Endothelial cell of umbilical vein (primary cell): ENCODE measurements at regions not wholly inside any gene's neighbourhood (a gene's known extent, or its start where the extent isn't known, plus 50 kb on each side); places are given as distances from the start of the nearest gene placed in this dataset.

Experiments
- BruUV-seq: library from RNA; stranded (reverse); fragments of 400-500 nt; replicated peaks from 2 replicates; lab custom pipeline; 2021; lab: Mats Ljungman, UMichigan
- CTCF ChIA-PET: fragments of 300-600, 350-600 bp; sonication (Branson Sonifier 250); formaldehyde crosslinking; loops from one replicate; lab custom pipeline; 2021; ENCODE audit warnings: antibody characterized with exemption, inconsistent platforms; lab: Charles Lee
- POLR2A ChIA-PET: fragments of 300-600, 350-600 bp; sonication (Branson Sonifier 250); formaldehyde crosslinking; loops from one replicate; lab custom pipeline; 2021; ENCODE audit warnings: antibody characterized with exemption, inconsistent platforms; lab: Charles Lee
- DNase-seq: peaks from one replicate; pipeline ENCODE4 v3.0.0-alpha.2; 2011; ENCODE audit warnings: low read depth, low spot score
- FAIRE-seq: peaks from 2 replicates; lab custom pipeline; 2011; peaks lifted over from hg19 to GRCh38; lab: Jason Lieb, UNC
- H2AFZ ChIP-seq: 2 replicates; pipeline ENCODE4 v1.6.0; 2012; ENCODE audit warnings: low read depth, low read length, control low read depth, inconsistent platforms
- H3K27ac ChIP-seq: 2 replicates; pipeline ENCODE4 v1.5.1; 2011; ENCODE audit warnings: low read depth, mild to moderate bottlenecking, control low read depth, low read length, moderate library complexity; ENCODE audit not compliant: insufficient read depth
- H3K27me3 ChIP-seq, 2 experiments: 2 replicates each; pipeline versions ENCODE4 v1.6.0 to v1.6.1; 2011; ENCODE audit warnings: low read length in 2 of 2, mixed read lengths in 1 of 2; ENCODE audit not compliant: control insufficient read depth in 2 of 2, insufficient read depth in 2 of 2
- H3K36me3 ChIP-seq, 2 experiments: 2 replicates in 1 of 2; 3 replicates in 1 of 2; pipeline ENCODE4 v1.5.1; 2011; ENCODE audit warnings: low read length in 2 of 2, mild to moderate bottlenecking in 1 of 2, moderate library complexity in 1 of 2; ENCODE audit not compliant: control insufficient read depth in 2 of 2, insufficient read depth in 2 of 2; ENCODE audit errors: extremely low read depth in 1 of 2
- H3K4me1 ChIP-seq: 3 replicates; pipeline ENCODE4 v1.5.1; 2011; ENCODE audit warnings: mild to moderate bottlenecking, low read length; ENCODE audit not compliant: control insufficient read depth, insufficient read depth; ENCODE audit errors: extremely low read depth
- H3K4me2 ChIP-seq: 2 replicates; pipeline ENCODE4 v1.6.1; 2011; ENCODE audit warnings: low read length, control low read depth, mixed read lengths; ENCODE audit not compliant: insufficient read depth
- H3K4me3 ChIP-seq, 3 experiments: fragments of 200-600 bp in 1 of 3; sonication (generic), shearing (Covaris generic) in 1 of 3; replicated peaks in 1 of 3; 2 replicates each; pipeline ENCODE4 v1.5.1; 2011 to 2016; ENCODE audit warnings: control low read depth in 3 of 3, low read length in 3 of 3, mild to moderate bottlenecking in 2 of 3, inconsistent platforms in 1 of 3, low read depth in 1 of 3, moderate library complexity in 1 of 3; ENCODE audit not compliant: insufficient read depth in 1 of 3
- H3K79me2 ChIP-seq: 2 replicates; pipeline ENCODE4 v1.6.0; 2012; ENCODE audit warnings: low read length, inconsistent platforms; ENCODE audit not compliant: control insufficient read depth, insufficient read depth
- H3K9ac ChIP-seq: replicated peaks from 2 replicates; pipeline ENCODE3; 2011; ENCODE audit warnings: low read length, control low read depth; ENCODE audit not compliant: insufficient read depth; ENCODE audit errors: extremely low read depth
- H3K9me1 ChIP-seq: replicated peaks from 3 replicates; pipeline ENCODE4 v1.6.0; 2011; ENCODE audit warnings: mild to moderate bottlenecking, low read length; ENCODE audit not compliant: control insufficient read depth, insufficient read depth; ENCODE audit errors: extremely low read depth
- H3K9me3 ChIP-seq: replicated peaks from 2 replicates; pipeline ENCODE4 v1.5.1; 2012; ENCODE audit warnings: low read length, inconsistent platforms; ENCODE audit not compliant: control insufficient read depth, insufficient read depth
- H4K20me1 ChIP-seq: replicated peaks from 2 replicates; pipeline ENCODE3; 2011; ENCODE audit warnings: mild to moderate bottlenecking, low read length; ENCODE audit not compliant: control insufficient read depth, insufficient read depth; ENCODE audit errors: extremely low read depth
- CTCF ChIP-seq, 2 donors: IDR thresholded peaks; 1 replicate in 1 of 2; 2 replicates in 1 of 2; pipeline ENCODE4 v1.5.1; 2011; ENCODE audit warnings: low read length in 2 of 2, mild to moderate bottlenecking in 2 of 2, moderate library complexity in 2 of 2, control low read depth in 1 of 2, inconsistent platforms in 1 of 2, low read depth in 1 of 2; ENCODE audit not compliant: insufficient read depth in 1 of 2; ENCODE audit errors: extremely low read depth in 1 of 2
- EZH2 ChIP-seq: IDR thresholded peaks from 2 replicates; pipeline ENCODE4 v1.6.1; 2012; ENCODE audit warnings: borderline replicate concordance, low read depth, mild to moderate bottlenecking, moderate library complexity, low read length, inconsistent platforms; ENCODE audit not compliant: severe bottlenecking
- FOS ChIP-seq: IDR thresholded peaks from 2 replicates; pipeline ENCODE4 v1.6.1; 2011; ENCODE audit warnings: mild to moderate bottlenecking, low read length, moderate library complexity, borderline replicate concordance; ENCODE audit not compliant: insufficient read depth
- GATA2 ChIP-seq: IDR thresholded peaks from 2 replicates; pipeline ENCODE4 v1.7.0; 2011; ENCODE audit warnings: low read depth, mild to moderate bottlenecking, moderate library complexity, mixed read lengths, low read length; ENCODE audit not compliant: insufficient read length, insufficient read depth
- JUN ChIP-seq: IDR thresholded peaks from 2 replicates; pipeline ENCODE4 v1.6.1; 2011; ENCODE audit warnings: borderline replicate concordance, low read depth; ENCODE audit not compliant: insufficient read length, insufficient read depth
- MAX ChIP-seq: IDR thresholded peaks from 2 replicates; pipeline ENCODE4 v1.6.1; 2011; ENCODE audit not compliant: insufficient read depth, insufficient read length
- MYC ChIP-seq: IDR thresholded peaks from one replicate; pipeline ENCODE4 v1.6.1; 2011; ENCODE audit warnings: mild to moderate bottlenecking, low read depth, low read length
- POLR2A ChIP-seq: IDR thresholded peaks from 2 replicates; pipeline ENCODE4 v1.6.1; 2012; ENCODE audit warnings: low read depth, mild to moderate bottlenecking, control low read depth, low read length
- POLR2AphosphoS5 ChIP-seq: IDR thresholded peaks from 2 replicates; pipeline ENCODE4 v1.6.1; 2012; ENCODE audit warnings: low read depth, mild to moderate bottlenecking, control low read depth, low read length, moderate library complexity; ENCODE audit not compliant: insufficient read depth
- dilution Hi-C: fragments of 300-500 bp; cut with MboI; formaldehyde crosslinking; loops from one replicate; pipeline ENCODE4 v1.15.0; 2019; ENCODE audit warnings: low sequenced_read_pairs; ENCODE audit not compliant: extremely low pct_ligation_motif_present
- intact Hi-C: fragments of 100-400 bp; cut with micrococcal nuclease; formaldehyde crosslinking; loops from one replicate; pipeline ENCODE4 v1.10.0; 2022

- TF ChIP-seq POLR2A: no peak
- TF ChIP-seq EZH2: no peak
- no peak for TF ChIP-seq MYC
- no peak for TF ChIP-seq MAX
- no peak for TF ChIP-seq GATA2
- no peak for TF ChIP-seq POLR2AphosphoS5
- no peak for TF ChIP-seq JUN
- TF ChIP-seq FOS: no peak
- no peak for TF ChIP-seq CTCF (IDR thresholded peaks at IDR 0.05; ENCODE audit: extremely low read depth in 1 of 2, insufficient read depth in 1 of 2, low read depth in 1 of 2, low read length in 2 of 2)
- Histone ChIP-seq H3K4me2 (no peak overlapping the region), H3K9ac (no peak overlapping the region), H3K9me3 (no peaks in the 10 kb centered on the region), H4K20me1 (no peaks in the 10 kb centered on the region), H3K36me3 (no peaks in the 10 kb centered on the region), H2AFZ (no peak overlapping the region), H3K4me1 (no peaks in the 10 kb centered on the region), H3K27me3 (no peaks in the 10 kb centered on the region), H3K79me2 (no peaks in the 10 kb centered on the region), H3K27ac (no peak overlapping the region), H3K4me3 (no peak overlapping the region), H3K9me1 (no peaks in the 10 kb centered on the region)
- POLR2A ChIA-PET: no interaction called here
- DNase-seq (no peak), FAIRE-seq (no peak)
- dilution Hi-C loops (no loop called here), intact Hi-C loops (no loop called here)
- CTCF ChIA-PET: no interaction called here
- no TSS peak for BruUV-seq
These were observed 414.1 kb upstream of the GOT2 start for GRCh38 chr16:59148056-59148768.
